ENCODE measurements at regions not wholly inside any gene's neighbourhood (a gene's known extent, or its start where the extent isn't known, plus 50 kb on each side); places are given as distances from the start of the nearest gene placed in this dataset.

- Histone ChIP-seq H3K27me3 (no peaks in the 10 kb centered on the region), H3K4me3 (ENCODE audit: low read depth in 1 of 2, low read length in 1 of 2) (no peak overlapping the region), H3K4me1 (ENCODE audit: control insufficient read depth in 1 of 2, insufficient read depth in 1 of 2, low read depth in 1 of 2, low read length in 1 of 2) (no peaks in the 10 kb centered on the region), H3K27ac (no peak overlapping the region), H3K9me3 (no peaks in the 10 kb centered on the region), H3K36me3 (no peaks in the 10 kb centered on the region)
- TF ChIP-seq CTCF (IDR thresholded peaks at IDR 0.05), result no peak
Observed at GRCh38 chr12:87671757-87672156, 357.4 kb downstream of the C12orf50 start.

- Histone ChIP-seq H3K36me3 (no peaks in the 10 kb centered on the region), H3K4me3 (ENCODE audit: low read depth in 1 of 2, low read length in 1 of 2) (no peak overlapping the region), H3K9me3 (no peaks in the 10 kb centered on the region), H3K27ac (no peak overlapping the region), H3K27me3 (no peaks in the 10 kb centered on the region), H3K4me1 (ENCODE audit: control insufficient read depth in 1 of 2, insufficient read depth in 1 of 2, low read depth in 1 of 2, low read length in 1 of 2) (no peaks in the 10 kb centered on the region)
- TF ChIP-seq CTCF (IDR thresholded peaks at IDR 0.05), result no peak
Observed at GRCh38 chr12:87670448-87670847, 358.8 kb downstream of the C12orf50 start.

GRCh38 chr12:87667378-87667777, 361.8 kb downstream of the C12orf50 start:
- H3K4me1 ChIP-seq (ENCODE audit: control insufficient read depth in 1 of 2, insufficient read depth in 1 of 2, low read depth in 1 of 2, low read length in 1 of 2), result no peaks in the 10 kb centered on the region
- no peaks in the 10 kb centered on the region for H3K36me3 ChIP-seq
- H3K9me3 ChIP-seq, result no peaks in the 10 kb centered on the region
- no peak overlapping the region for H3K4me3 ChIP-seq (ENCODE audit: low read depth in 1 of 2, low read length in 1 of 2)
- no peak overlapping the region for H3K27ac ChIP-seq
- no peaks in the 10 kb centered on the region for H3K27me3 ChIP-seq
- TF ChIP-seq CTCF (IDR thresholded peaks at IDR 0.05), result no peak

GRCh38 chr12:87661786-87662377, 367.3 kb downstream of the C12orf50 start:
- H3K27ac ChIP-seq, result no peak overlapping the region
- H3K27me3 ChIP-seq, result no peaks in the 10 kb centered on the region
- no peak overlapping the region for H3K4me3 ChIP-seq (ENCODE audit: low read depth in 1 of 2, low read length in 1 of 2)
- H3K4me1 ChIP-seq (ENCODE audit: control insufficient read depth in 1 of 2, insufficient read depth in 1 of 2, low read depth in 1 of 2, low read length in 1 of 2), result no peaks in the 10 kb centered on the region
- H3K36me3 ChIP-seq, result no peaks in the 10 kb centered on the region
- no peak for TF ChIP-seq CTCF (IDR thresholded peaks at IDR 0.05)
- H3K9me3 ChIP-seq, result no peaks in the 10 kb centered on the region

GRCh38 chr12:87660987-87661774, 368.0 kb downstream of the C12orf50 start:
- TF ChIP-seq CTCF (IDR thresholded peaks at IDR 0.05), result no peak
- H3K27ac ChIP-seq, result no peak overlapping the region
- no peak overlapping the region for H3K4me3 ChIP-seq (ENCODE audit: low read depth in 1 of 2, low read length in 1 of 2)

More at GRCh38 chr12:87660987-87661774, 368.0 kb downstream of the C12orf50 start:
- Histone ChIP-seq H3K4me1 (ENCODE audit: control insufficient read depth in 1 of 2, insufficient read depth in 1 of 2, low read depth in 1 of 2, low read length in 1 of 2) (no peaks in the 10 kb centered on the region), H3K27me3 (no peaks in the 10 kb centered on the region), H3K36me3 (no peaks in the 10 kb centered on the region), H3K9me3 (no peaks in the 10 kb centered on the region)
